Small intestine (tissue), 7 donors: ENCODE measurements at regions not wholly inside any gene's neighbourhood (a gene's known extent, or its start where the extent isn't known, plus 50 kb on each side); places are given as distances from the start of the nearest gene placed in this dataset.
A peak's percentile ranks its signal among the peaks of the same experiment; 100 is the strongest.

Source experiments
- DNase-seq, 2 donors: peaks; one replicate each; pipeline versions ENCODE4 v3.0.0 to v3.0.0-alpha.2; 2013
- FAIRE-seq: peaks from 2 replicates; lab custom pipeline; 2012; peaks lifted over from hg19 to GRCh38; lab: Jason Lieb, UNC
- H3K27ac ChIP-seq, 3 donors: one replicate each; pipeline ENCODE4 v1.5.1; 2013; ENCODE audit warnings: low read length in 2 of 3, mild to moderate bottlenecking in 2 of 3, control low read depth in 1 of 3, inconsistent platforms in 1 of 3, low read depth in 1 of 3, moderate library complexity in 1 of 3
- H3K27me3 ChIP-seq, 3 donors: one replicate each; pipeline ENCODE4 v1.6.1; 2013; ENCODE audit warnings: low read length in 3 of 3, inconsistent platforms in 1 of 3; ENCODE audit not compliant: control insufficient read depth in 3 of 3, insufficient read depth in 3 of 3
- H3K36me3 ChIP-seq, 3 donors: one replicate each; pipeline ENCODE4 v1.6.1; 2013; ENCODE audit warnings: low read length in 3 of 3, inconsistent platforms in 1 of 3, low read depth in 1 of 3, mild to moderate bottlenecking in 1 of 3, moderate library complexity in 1 of 3; ENCODE audit not compliant: control insufficient read depth in 3 of 3, insufficient read depth in 2 of 3
- H3K4me1 ChIP-seq, 3 donors: one replicate each; pipeline ENCODE4 v1.6.1; 2013; ENCODE audit warnings: low read length in 2 of 3, inconsistent platforms in 1 of 3, low read depth in 1 of 3, mild to moderate bottlenecking in 1 of 3, moderate library complexity in 1 of 3; ENCODE audit not compliant: control insufficient read depth in 3 of 3, insufficient read depth in 2 of 3
- H3K4me3 ChIP-seq, 3 donors: one replicate each; pipeline ENCODE4 v1.5.1; 2013; ENCODE audit warnings: low read length in 3 of 3, control low read depth in 1 of 3, inconsistent platforms in 1 of 3, low read depth in 1 of 3, mild to moderate bottlenecking in 1 of 3, moderate library complexity in 1 of 3
- H3K9me3 ChIP-seq, 2 donors: one replicate each; pipeline ENCODE4 v1.6.1; 2013; ENCODE audit warnings: low read depth in 1 of 2, low read length in 1 of 2; ENCODE audit not compliant: control insufficient read depth in 2 of 2, insufficient read depth in 1 of 2
- WGBS, 3 donors: extraction: QIAGEN DNeasy Blood & Tissue Kit; methylation state at CpG; one replicate each; pipeline ENCODE4 v1.1.7; 2013; 5-methylcytosine and 5-hydroxymethylcytosine counted together
- donor health status: healthy with polysubstance abuse.
- donor health status: control.
- donor health status: control.
- donor health status: Bipolar disorder and iron deficiency.
- donor health status: healthy.

DNA sequence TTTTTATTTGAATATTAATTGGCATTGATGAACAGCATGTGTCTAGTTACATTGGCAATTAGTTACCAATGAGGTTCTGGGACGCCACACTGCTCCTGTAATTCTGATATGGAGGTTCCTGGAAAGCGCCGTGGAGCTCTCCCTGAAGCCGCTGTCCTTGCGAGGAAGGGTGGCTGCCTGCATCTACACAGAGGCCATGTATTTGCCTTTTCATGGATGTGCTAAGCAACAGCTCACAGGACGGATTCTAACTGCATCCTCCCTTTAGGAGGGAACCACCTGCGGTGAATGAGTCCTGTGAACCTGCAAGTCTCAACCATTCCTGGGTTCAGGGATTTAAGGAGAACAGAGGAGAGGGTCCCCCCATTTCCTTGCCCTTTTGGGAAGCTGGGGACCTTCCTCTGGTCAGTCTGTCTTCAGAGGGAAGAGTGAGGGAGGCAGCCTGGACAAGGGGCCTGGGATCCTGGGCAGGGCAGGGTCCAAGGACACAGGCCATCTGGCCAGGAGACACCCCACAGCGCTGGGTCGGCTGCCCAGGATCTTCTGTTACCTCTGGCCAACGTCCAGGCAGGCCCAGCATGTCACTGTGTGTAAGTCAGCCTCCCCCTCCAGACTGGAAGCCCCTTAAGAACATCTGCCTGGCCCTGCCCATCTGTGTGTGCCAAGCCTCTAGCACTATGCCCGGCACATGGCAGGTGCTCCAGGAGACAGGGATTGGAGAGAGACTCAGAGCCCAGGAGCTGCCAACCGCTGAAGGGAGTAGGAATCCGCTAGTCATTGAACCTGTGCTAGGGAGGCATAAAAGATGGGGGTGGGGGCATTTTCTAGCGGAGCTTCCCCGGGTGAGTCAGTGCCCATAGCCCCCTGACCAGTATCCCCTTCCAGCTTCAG lies 314.1 kb upstream of the TNRC6C start:
- H3K27me3 ChIP-seq = peaks cover 0 to 25% (median 2%) of the 10 kb centered on the region in 3 donors

GRCh38 chr17:77645072-77646045 lies 313.1 kb upstream of the TNRC6C start:
- H3K27ac ChIP-seq = no peak overlapping the region
- H3K4me1 ChIP-seq = no peaks in the 10 kb centered on the region
- WGBS, 3 donors = 45 to 47% (median 46%) methylated on average over 27 to 28 of the region's 28 CpGs
- H3K27me3 ChIP-seq = peaks cover 0 to 21% (median 2%) of the 10 kb centered on the region in 3 donors
- DNase-seq (peak in 1 of 2 donors; percentile 8), FAIRE-seq (no peak)
- no peak overlapping the region for H3K4me3 ChIP-seq
- no peaks in the 10 kb centered on the region for H3K9me3 ChIP-seq
- no peaks in the 10 kb centered on the region for H3K36me3 ChIP-seq

More for the DNA sequence above, 314.1 kb upstream of the TNRC6C start:
- Histone ChIP-seq H3K4me3 (no peak overlapping the region), H3K36me3 (no peaks in the 10 kb centered on the region), H3K27ac (no peak overlapping the region), H3K9me3 (no peaks in the 10 kb centered on the region), H3K4me1 (no peaks in the 10 kb centered on the region)
- no peak for DNase-seq
- 56 to 74% (median 59%) methylated on average over 15 of the region's 15 CpGs for WGBS, 3 donors
- no peak for FAIRE-seq

GRCh38 chr17:77646046-77646430 lies 312.5 kb upstream of the TNRC6C start:
- 71 to 80% (median 74%) methylated on average over 11 of the region's 11 CpGs for WGBS, 3 donors
- peaks cover 0 to 21% (median 2%) of the 10 kb centered on the region in 3 donors for H3K27me3 ChIP-seq
- no peaks in the 10 kb centered on the region for H3K36me3 ChIP-seq
- DNase-seq (no peak), FAIRE-seq (no peak)
- no peak overlapping the region for H3K27ac ChIP-seq
- H3K4me3 ChIP-seq = no peak overlapping the region
- no peaks in the 10 kb centered on the region for H3K4me1 ChIP-seq
- H3K9me3 ChIP-seq = peaks cover 0 to 5% of the 10 kb centered on the region in 2 donors

GRCh38 chr17:77647531-77647930 lies 311.0 kb upstream of the TNRC6C start:
- H3K36me3 ChIP-seq = no peaks in the 10 kb centered on the region
- 81 to 87% (median 84%) methylated on average over 11 of the region's 11 CpGs for WGBS, 3 donors
- peaks cover 0 to 5% of the 10 kb centered on the region in 2 donors for H3K9me3 ChIP-seq
- H3K27me3 ChIP-seq = peaks cover 0 to 21% (median 0%) of the 10 kb centered on the region in 3 donors
- H3K27ac ChIP-seq = no peak overlapping the region
- FAIRE-seq (no peak), DNase-seq (no peak)
- H3K4me1 ChIP-seq = no peaks in the 10 kb centered on the region
- H3K4me3 ChIP-seq = no peak overlapping the region

DNA sequence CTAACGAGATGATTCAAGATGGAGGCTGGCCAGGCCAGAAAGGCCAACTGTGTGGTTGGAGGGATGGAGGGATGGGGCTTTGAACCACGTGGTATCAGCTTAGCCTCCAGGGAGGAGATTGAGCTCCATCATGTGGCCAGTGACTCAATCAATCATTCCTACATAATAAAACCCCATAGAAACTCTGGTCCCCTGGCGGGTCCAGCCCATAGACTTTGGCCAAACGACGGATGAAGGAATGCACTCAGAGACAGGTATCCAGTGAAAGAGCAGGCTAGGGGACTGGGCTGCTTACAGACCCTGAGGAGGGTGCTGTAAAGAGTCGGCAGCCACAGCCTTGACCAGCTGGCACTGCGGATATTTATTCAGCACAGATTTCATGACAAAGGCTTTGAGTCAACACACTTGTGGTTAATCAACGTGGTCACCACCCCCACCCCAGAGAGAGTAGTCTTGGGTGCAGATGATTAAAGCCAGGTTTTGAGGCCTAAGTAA lies 308.7 kb upstream of the TNRC6C start:
- H3K4me1 ChIP-seq = no peaks in the 10 kb centered on the region
- H3K4me3 ChIP-seq = no peak overlapping the region
- DNase-seq (peak in 1 of 2 donors; percentile 4), FAIRE-seq (no peak)
- peaks cover 0 to 5% of the 10 kb centered on the region in 2 donors for H3K9me3 ChIP-seq
- 41 to 73% (median 61%) methylated on average over 8 of the region's 8 CpGs for WGBS, 3 donors
- no peak overlapping the region for H3K27ac ChIP-seq
- H3K27me3 ChIP-seq = peaks cover 0 to 15% (median 0%) of the 10 kb centered on the region in 3 donors
- no peaks in the 10 kb centered on the region for H3K36me3 ChIP-seq

DNA sequence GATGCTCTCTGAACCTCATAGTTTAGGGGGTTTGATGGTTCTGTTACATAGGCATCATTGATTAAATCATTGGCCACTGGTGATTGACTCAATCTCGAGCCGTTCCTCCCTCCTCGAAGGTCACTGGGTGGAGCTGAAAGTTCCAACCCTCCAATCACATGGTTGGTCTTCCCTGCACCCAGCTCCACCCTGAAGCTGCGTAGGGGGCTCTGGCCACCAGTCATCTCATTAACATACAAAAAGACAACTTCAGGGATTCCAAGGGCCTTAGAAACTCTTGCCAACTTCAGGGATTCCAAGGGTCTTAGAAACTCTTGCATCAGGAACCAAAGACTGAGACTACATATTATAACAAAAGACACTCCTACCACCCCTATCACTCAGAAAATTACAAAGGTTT lies 306.5 kb upstream of the TNRC6C start:
- no peaks in the 10 kb centered on the region for H3K4me1 ChIP-seq
- WGBS, 3 donors = 71 to 78% (median 75%) methylated on average over 4 of the region's 4 CpGs
- peaks cover 0 to 5% of the 10 kb centered on the region in 2 donors for H3K9me3 ChIP-seq
- no peak for FAIRE-seq
- no peak overlapping the region for H3K4me3 ChIP-seq
- peaks cover 0 to 9% (median 6%) of the 10 kb centered on the region in 3 donors for H3K27me3 ChIP-seq
- H3K36me3 ChIP-seq = no peaks in the 10 kb centered on the region
- H3K27ac ChIP-seq = no peak overlapping the region
- DNase-seq = no peak

DNA sequence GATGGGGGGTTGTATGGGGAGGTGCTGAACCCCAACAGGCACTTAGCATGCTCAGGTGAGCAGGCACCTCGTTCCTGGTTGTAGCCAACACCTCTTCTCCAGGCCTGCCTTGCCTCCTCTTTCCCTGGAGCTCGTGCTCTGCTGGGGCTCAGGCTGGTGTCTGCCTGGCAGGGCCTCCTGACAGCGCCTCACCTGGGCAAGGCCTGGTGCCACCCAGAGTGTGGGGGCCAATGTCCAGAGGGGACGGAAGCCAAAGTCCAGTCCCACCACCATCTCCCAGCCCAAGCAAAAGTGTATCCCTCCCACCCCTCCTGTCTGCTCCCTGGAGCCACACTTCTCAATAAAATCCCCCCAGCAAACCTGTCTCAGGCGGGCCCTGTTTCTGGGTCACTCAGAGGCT lies 304.2 kb upstream of the TNRC6C start:
- Histone ChIP-seq H3K27me3 (peaks cover 0 to 12% (median 9%) of the 10 kb centered on the region in 3 donors), H3K36me3 (no peaks in the 10 kb centered on the region), H3K4me3 (no peak overlapping the region), H3K27ac (no peak overlapping the region), H3K9me3 (peaks cover 0 to 14% of the 10 kb centered on the region in 2 donors), H3K4me1 (no peaks in the 10 kb centered on the region)
- FAIRE-seq (no peak), DNase-seq (no peak)
- 64 to 83% (median 70%) methylated on average over 4 to 5 of the region's 5 CpGs for WGBS, 3 donors

GRCh38 chr17:77654850-77655249 lies 303.7 kb upstream of the TNRC6C start:
- Histone ChIP-seq H3K27me3 (peaks cover 0 to 12% (median 9%) of the 10 kb centered on the region in 3 donors), H3K9me3 (peaks cover 0 to 14% of the 10 kb centered on the region in 2 donors), H3K4me3 (no peak overlapping the region), H3K36me3 (no peaks in the 10 kb centered on the region), H3K4me1 (no peaks in the 10 kb centered on the region), H3K27ac (no peak overlapping the region)
- no peak for FAIRE-seq
- 49 to 65% (median 52%) methylated on average over 13 of the region's 13 CpGs for WGBS, 3 donors
- DNase-seq = no peak
